ENCODE measurements at regions not wholly inside any gene's neighbourhood (a gene's known extent, or its start where the extent isn't known, plus 50 kb on each side); places are given as distances from the start of the nearest gene placed in this dataset.

DNA sequence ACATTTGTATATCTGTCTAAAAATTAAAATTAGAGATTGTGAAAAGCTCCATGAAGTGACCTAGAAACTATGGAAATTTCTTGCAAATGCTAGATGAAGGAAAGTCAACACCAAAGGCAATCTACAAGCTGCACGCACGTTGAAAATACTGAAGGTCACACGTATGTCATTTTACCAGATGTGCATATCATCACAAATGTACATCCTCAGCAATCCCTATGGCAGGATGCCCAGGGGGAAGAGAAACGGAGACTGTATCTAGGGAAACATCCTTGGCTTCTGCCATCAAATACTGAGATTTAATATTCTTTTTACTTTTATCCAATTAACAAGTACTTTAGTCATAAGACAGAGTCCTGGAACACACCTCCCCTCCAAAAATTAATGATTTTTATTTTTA lies 672.0 kb downstream of the RNF144B start:
- H3K27me3 Mint-ChIP-seq (ENCODE audit: low read depth) = no peaks in the 10 kb centered on the region
- peaks cover 2% of the 10 kb centered on the region for H3K4me1 Mint-ChIP-seq
- no peaks in the 10 kb centered on the region for H3K36me3 Mint-ChIP-seq
- TF ChIP-seq, protein P1, sequence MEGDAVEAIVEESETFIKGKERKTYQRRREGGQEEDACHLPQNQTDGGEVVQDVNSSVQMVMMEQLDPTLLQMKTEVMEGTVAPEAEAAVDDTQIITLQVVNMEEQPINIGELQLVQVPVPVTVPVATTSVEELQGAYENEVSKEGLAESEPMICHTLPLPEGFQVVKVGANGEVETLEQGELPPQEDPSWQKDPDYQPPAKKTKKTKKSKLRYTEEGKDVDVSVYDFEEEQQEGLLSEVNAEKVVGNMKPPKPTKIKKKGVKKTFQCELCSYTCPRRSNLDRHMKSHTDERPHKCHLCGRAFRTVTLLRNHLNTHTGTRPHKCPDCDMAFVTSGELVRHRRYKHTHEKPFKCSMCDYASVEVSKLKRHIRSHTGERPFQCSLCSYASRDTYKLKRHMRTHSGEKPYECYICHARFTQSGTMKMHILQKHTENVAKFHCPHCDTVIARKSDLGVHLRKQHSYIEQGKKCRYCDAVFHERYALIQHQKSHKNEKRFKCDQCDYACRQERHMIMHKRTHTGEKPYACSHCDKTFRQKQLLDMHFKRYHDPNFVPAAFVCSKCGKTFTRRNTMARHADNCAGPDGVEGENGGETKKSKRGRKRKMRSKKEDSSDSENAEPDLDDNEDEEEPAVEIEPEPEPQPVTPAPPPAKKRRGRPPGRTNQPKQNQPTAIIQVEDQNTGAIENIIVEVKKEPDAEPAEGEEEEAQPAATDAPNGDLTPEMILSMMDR (IDR thresholded peaks at IDR 0.05; ENCODE audit: unreplicated experiment) = no peak
- H3K4me3 Mint-ChIP-seq = no peak overlapping the region
- H3K9me3 Mint-ChIP-seq = peaks cover 20% of the 10 kb centered on the region
- H3K27ac Mint-ChIP-seq = no peak overlapping the region
- no peak for DNase-seq (ENCODE audit: low spot score in 2 of 2, unreplicated experiment in 2 of 2)

DNA sequence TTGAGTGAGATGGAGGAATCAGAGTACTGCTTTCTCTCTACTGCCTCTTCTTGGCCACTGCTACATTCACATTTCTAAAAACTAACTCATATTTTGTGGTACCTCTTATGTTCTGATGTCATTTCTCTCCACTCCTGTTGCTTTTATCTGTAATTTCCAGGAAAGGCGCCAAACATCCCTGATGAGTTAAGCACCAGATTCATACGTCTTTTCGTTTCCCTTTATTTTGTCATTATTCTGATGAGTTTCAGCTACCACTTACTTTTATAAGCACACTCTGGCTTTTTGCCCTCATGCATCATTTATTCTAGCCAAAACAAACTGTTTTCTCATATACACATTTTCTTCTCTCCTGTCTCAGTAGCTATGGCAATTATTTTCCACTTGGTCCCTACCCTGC lies 680.0 kb downstream of the RNF144B start:
- H3K4me1 Mint-ChIP-seq = no peaks in the 10 kb centered on the region
- DNase-seq (ENCODE audit: low spot score in 2 of 2, unreplicated experiment in 2 of 2) = no peak
- TF ChIP-seq, protein P1 (IDR thresholded peaks at IDR 0.05; ENCODE audit: unreplicated experiment) = no peak

DNA sequence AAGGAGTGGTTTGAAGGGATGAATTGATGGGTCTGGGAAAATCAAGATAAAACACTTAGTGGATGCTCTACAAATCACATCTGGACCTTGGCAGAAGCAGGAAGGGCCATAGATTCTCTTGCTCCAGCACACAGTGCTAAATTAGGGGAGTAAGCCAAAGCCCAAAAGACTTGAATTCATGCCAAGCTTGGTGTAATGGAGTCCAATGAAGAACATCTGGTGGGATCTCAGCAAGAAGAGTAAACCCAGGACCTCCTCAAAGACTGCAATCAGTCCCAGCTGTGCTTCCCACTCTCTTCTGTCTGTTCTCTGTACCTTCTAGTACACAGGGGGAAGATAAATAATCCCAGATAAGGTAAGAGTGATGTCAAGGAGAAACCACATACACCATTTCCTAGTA lies 683.4 kb downstream of the RNF144B start:
- Mint-ChIP-seq H3K4me1 (no peaks in the 10 kb centered on the region), H3K27ac (no peak overlapping the region), H3K9me3 (peaks cover 35% of the 10 kb centered on the region), H3K36me3 (no peaks in the 10 kb centered on the region), H3K27me3 (ENCODE audit: low read depth) (peaks cover 14% of the 10 kb centered on the region), H3K4me3 (no peak overlapping the region)
- DNase-seq (ENCODE audit: low spot score in 2 of 2, unreplicated experiment in 2 of 2) = no peak
- TF ChIP-seq, protein P1 (IDR thresholded peaks at IDR 0.05; ENCODE audit: unreplicated experiment) = no peak

More for the DNA sequence above, 680.0 kb downstream of the RNF144B start:
- Mint-ChIP-seq H3K27me3 (ENCODE audit: low read depth) (peaks cover 17% of the 10 kb centered on the region), H3K36me3 (no peaks in the 10 kb centered on the region), H3K4me3 (no peak overlapping the region), H3K27ac (no peak overlapping the region), H3K9me3 (peaks cover 11% of the 10 kb centered on the region)

DNA sequence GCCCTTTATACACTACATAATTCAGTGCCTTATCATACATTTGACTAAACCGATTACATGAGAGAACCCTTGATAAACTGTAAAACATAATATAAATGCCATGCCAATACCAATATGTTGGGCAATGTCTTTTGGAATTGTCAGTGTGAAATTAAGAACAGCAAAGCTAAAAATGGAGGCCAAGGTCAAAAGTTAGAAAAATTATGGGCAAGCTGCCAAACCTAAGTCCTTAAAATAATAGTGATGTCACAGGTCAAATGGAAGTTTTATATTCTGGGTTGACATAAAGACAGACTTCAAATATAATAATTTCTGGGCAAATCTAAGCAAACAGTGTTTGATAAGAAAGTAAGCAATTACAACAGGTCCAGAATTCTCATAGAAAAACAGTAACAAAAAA lies 696.7 kb downstream of the RNF144B start:
- Mint-ChIP-seq H3K9me3 (peaks cover 4% of the 10 kb centered on the region), H3K36me3 (no peaks in the 10 kb centered on the region), H3K4me1 (no peaks in the 10 kb centered on the region), H3K4me3 (no peak overlapping the region), H3K27me3 (ENCODE audit: low read depth) (peaks cover 11% of the 10 kb centered on the region), H3K27ac (no peak overlapping the region)
- TF ChIP-seq, protein P1 (IDR thresholded peaks at IDR 0.05; ENCODE audit: unreplicated experiment) = no peak
- DNase-seq (ENCODE audit: low spot score in 2 of 2, unreplicated experiment in 2 of 2) = no peak

DNA sequence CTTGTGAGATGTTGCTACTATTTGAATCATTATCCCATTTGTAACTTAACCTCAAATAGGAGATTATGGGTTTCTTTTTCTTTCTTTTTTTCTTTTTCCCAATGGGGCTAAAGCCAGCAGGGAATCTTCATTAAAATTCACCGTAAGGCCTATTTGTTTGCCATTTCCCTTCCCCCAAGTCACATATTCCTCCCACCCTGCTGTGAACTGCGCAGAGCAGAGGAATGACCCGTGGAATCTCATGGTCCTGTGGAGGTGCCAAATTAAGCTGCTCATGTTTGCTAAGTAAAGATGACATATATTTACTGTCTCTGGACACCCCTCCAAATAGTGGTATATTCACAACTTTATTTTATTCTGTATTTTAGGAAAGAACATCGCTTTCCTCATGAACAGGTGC lies 699.3 kb downstream of the RNF144B start:
- Mint-ChIP-seq H3K27ac (no peak overlapping the region), H3K36me3 (no peaks in the 10 kb centered on the region), H3K27me3 (ENCODE audit: low read depth) (peaks cover 11% of the 10 kb centered on the region), H3K4me3 (no peak overlapping the region), H3K9me3 (peaks cover 3% of the 10 kb centered on the region), H3K4me1 (no peaks in the 10 kb centered on the region)
- TF ChIP-seq, protein P1 (IDR thresholded peaks at IDR 0.05; ENCODE audit: unreplicated experiment) = no peak
- no peak for DNase-seq (ENCODE audit: low spot score in 2 of 2, unreplicated experiment in 2 of 2)

DNA sequence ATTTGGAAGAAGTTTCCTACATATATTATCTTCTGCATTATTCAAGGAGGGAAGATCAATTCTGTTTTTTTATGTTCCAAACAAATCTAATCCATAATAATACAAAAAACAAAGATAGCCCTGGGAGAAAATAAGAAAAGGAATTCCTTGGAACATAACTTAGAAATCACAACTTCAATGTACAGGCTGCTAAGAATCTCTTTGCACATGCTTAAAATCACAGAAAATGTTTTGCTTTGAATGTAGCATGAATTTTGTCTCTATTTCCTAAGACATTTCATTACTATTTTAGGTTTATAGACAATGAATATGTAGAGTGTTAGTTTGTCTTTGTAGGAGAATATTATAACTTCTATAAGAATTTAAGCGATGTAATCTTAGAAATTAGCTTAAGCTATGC lies 700.1 kb downstream of the RNF144B start:
- Mint-ChIP-seq H3K27me3 (ENCODE audit: low read depth) (peaks cover 11% of the 10 kb centered on the region), H3K36me3 (no peaks in the 10 kb centered on the region), H3K27ac (no peak overlapping the region), H3K9me3 (peaks cover 3% of the 10 kb centered on the region), H3K4me3 (no peak overlapping the region), H3K4me1 (no peaks in the 10 kb centered on the region)
- no peak for DNase-seq (ENCODE audit: low spot score in 2 of 2, unreplicated experiment in 2 of 2)
- TF ChIP-seq, protein P1 (IDR thresholded peaks at IDR 0.05; ENCODE audit: unreplicated experiment) = no peak
